Activated CD4-positive, alpha-beta T cell treated with anti-CD3 and anti-CD28 coated beads, Interleukin-2, amount 10 ng/mL, durations not matched to agents 7 days and 5 days (primary cell): ENCODE measurements at regions not wholly inside any gene's neighbourhood (a gene's known extent, or its start where the extent isn't known, plus 50 kb on each side); places are given as distances from the start of the nearest gene placed in this dataset.
"Not testable (repeated sequence)": the region's sequence is repeated elsewhere in the genome, so short reads cannot be mapped to it uniquely, and the experiment has no call there.

ENCODE experiments used
- CTCF ChIA-PET: fragments of 350-600 bp; sonication (Branson Sonifier 250); formaldehyde crosslinking; loops from one replicate; lab custom pipeline; 2021; ENCODE audit warnings: antibody characterized with exemption; lab: Charles Lee
- POLR2A ChIA-PET: fragments of 350-600 bp; sonication (Branson Sonifier 250); formaldehyde crosslinking; loops from one replicate; lab custom pipeline; 2021; ENCODE audit warnings: antibody characterized with exemption; lab: Charles Lee
- DNase-seq: peaks from one replicate; pipeline ENCODE4 v3.0.0-alpha.2; 2020
- H3K27ac Mint-ChIP-seq: one replicate; pipeline ENCODE4 v1.8.0; 2021; ENCODE audit warnings: mild to moderate bottlenecking, moderate library complexity, mixed read lengths
- H3K27me3 Mint-ChIP-seq: one replicate; pipeline ENCODE4 v1.8.0; 2021; ENCODE audit warnings: mixed read lengths
- H3K36me3 Mint-ChIP-seq: one replicate; pipeline ENCODE4 v1.8.0; 2021; ENCODE audit warnings: low read depth, mixed read lengths
- H3K4me1 Mint-ChIP-seq: one replicate; pipeline ENCODE4 v1.8.0; 2021; ENCODE audit warnings: mixed read lengths
- H3K4me3 Mint-ChIP-seq: one replicate; pipeline ENCODE4 v1.8.0; 2021; ENCODE audit warnings: mild to moderate bottlenecking, moderate library complexity, mixed read lengths
- H3K9me3 Mint-ChIP-seq: one replicate; pipeline ENCODE4 v1.8.0; 2021; ENCODE audit warnings: mixed read lengths

- CTCF ChIA-PET = no interaction called here
Observed at GRCh38 chr12:75632442-75632841, 121.0 kb upstream of the KRR1 start.

GRCh38 chr12:75631831-75632230 lies 120.4 kb upstream of the KRR1 start:
- H3K4me1 Mint-ChIP-seq = peaks cover 13% of the 10 kb centered on the region
- ChIA-PET CTCF (no interaction called here), POLR2A (no interaction called here)
- no peaks in the 10 kb centered on the region for H3K9me3 Mint-ChIP-seq
- no peak for DNase-seq
- H3K4me3 Mint-ChIP-seq = no peak overlapping the region
- no peak overlapping the region for H3K27ac Mint-ChIP-seq
- H3K36me3 Mint-ChIP-seq = no peaks in the 10 kb centered on the region
- H3K27me3 Mint-ChIP-seq = peaks cover 17% of the 10 kb centered on the region

More at GRCh38 chr12:75632442-75632841, 121.0 kb upstream of the KRR1 start:
- POLR2A ChIA-PET = no interaction called here
- H3K27me3 Mint-ChIP-seq = peaks cover 17% of the 10 kb centered on the region
- peaks cover 13% of the 10 kb centered on the region for H3K4me1 Mint-ChIP-seq
- H3K9me3 Mint-ChIP-seq = no peaks in the 10 kb centered on the region
- H3K36me3 Mint-ChIP-seq = no peaks in the 10 kb centered on the region
- no peak overlapping the region for H3K27ac Mint-ChIP-seq
- H3K4me3 Mint-ChIP-seq = no peak overlapping the region
- DNase-seq = no peak

- Mint-ChIP-seq H3K36me3 (no peaks in the 10 kb centered on the region), H3K27me3 (peaks cover 13% of the 10 kb centered on the region), H3K4me3 (no peak overlapping the region), H3K9me3 (no peaks in the 10 kb centered on the region), H3K27ac (no peak overlapping the region), H3K4me1 (peaks cover 2% of the 10 kb centered on the region)
- DNase-seq = no peak
- ChIA-PET CTCF (no interaction called here), POLR2A (no interaction called here)
Observed at GRCh38 chr12:75630091-75630490, 118.7 kb upstream of the KRR1 start.

GRCh38 chr12:75628916-75629315 lies 117.5 kb upstream of the KRR1 start:
- H3K4me3 Mint-ChIP-seq = no peak overlapping the region
- DNase-seq = no peak
- POLR2A ChIA-PET = no interaction called here
- H3K27me3 Mint-ChIP-seq = peaks cover 8% of the 10 kb centered on the region
- no peaks in the 10 kb centered on the region for H3K9me3 Mint-ChIP-seq
- H3K4me1 Mint-ChIP-seq = no peaks in the 10 kb centered on the region
- no peak overlapping the region for H3K27ac Mint-ChIP-seq
- CTCF ChIA-PET = interaction anchor here (1.3 kb wide), 1 partner anchor 72 kb away, joined by 3 read pairs; no protein-coding TSS in a partner anchor
- H3K36me3 Mint-ChIP-seq = no peaks in the 10 kb centered on the region

DNA sequence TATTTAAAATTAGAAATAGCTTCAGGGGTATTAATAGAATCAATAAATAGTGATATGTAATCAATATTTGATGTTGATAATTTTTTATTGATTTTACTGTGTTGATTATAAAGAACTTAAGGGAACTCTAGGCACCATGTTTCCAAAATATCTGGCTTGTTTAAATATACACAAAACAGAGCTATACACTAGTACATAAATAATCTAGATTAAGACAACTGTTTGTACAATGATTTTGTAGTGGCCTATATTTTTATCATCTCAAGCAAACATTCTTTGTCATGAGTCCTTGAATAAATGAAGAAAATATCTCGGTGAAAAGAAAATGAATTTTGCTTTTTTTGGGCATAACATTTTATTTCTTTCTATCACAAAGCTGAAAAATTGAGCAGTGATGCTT lies 117.1 kb upstream of the KRR1 start:
- ChIA-PET CTCF (interaction anchor here (0.6 to 1.3 kb wide), 2 partner anchors 72 to 305 kb away, joined by 3 to 6 read pairs; no protein-coding TSS in a partner anchor), POLR2A (no interaction called here)
- DNase-seq = no peak
- Mint-ChIP-seq H3K9me3 (no peaks in the 10 kb centered on the region), H3K27me3 (peaks cover 8% of the 10 kb centered on the region), H3K27ac (no peak overlapping the region), H3K36me3 (no peaks in the 10 kb centered on the region), H3K4me1 (no peaks in the 10 kb centered on the region), H3K4me3 (no peak overlapping the region)

- POLR2A ChIA-PET = no interaction called here
- Mint-ChIP-seq H3K9me3 (no peaks in the 10 kb centered on the region), H3K4me3 (no peak overlapping the region), H3K27ac (no peak overlapping the region), H3K4me1 (no peaks in the 10 kb centered on the region), H3K36me3 (no peaks in the 10 kb centered on the region), H3K27me3 (peaks cover under 1% of the 10 kb centered on the region)
- CTCF ChIA-PET = interaction anchor here (1.5 kb wide), 1 partner anchor 26 kb away, joined by 3 read pairs; no protein-coding TSS in a partner anchor
- no peak for DNase-seq
Observed at GRCh38 chr12:75623631-75624154, 112.3 kb upstream of the KRR1 start.

- H3K4me1 Mint-ChIP-seq = no peaks in the 10 kb centered on the region
- CTCF ChIA-PET = interaction anchor here (1.5 kb wide), 1 partner anchor 25 kb away, joined by 3 read pairs; no protein-coding TSS in a partner anchor
- no peak overlapping the region for H3K27ac Mint-ChIP-seq
- DNase-seq = no peak
- H3K36me3 Mint-ChIP-seq = no peaks in the 10 kb centered on the region
- POLR2A ChIA-PET = no interaction called here
- H3K27me3 Mint-ChIP-seq = peaks cover 6% of the 10 kb centered on the region
- no peak overlapping the region for H3K4me3 Mint-ChIP-seq
- no peaks in the 10 kb centered on the region for H3K9me3 Mint-ChIP-seq
Observed at GRCh38 chr12:75622492-75622891, 111.1 kb upstream of the KRR1 start.

DNA sequence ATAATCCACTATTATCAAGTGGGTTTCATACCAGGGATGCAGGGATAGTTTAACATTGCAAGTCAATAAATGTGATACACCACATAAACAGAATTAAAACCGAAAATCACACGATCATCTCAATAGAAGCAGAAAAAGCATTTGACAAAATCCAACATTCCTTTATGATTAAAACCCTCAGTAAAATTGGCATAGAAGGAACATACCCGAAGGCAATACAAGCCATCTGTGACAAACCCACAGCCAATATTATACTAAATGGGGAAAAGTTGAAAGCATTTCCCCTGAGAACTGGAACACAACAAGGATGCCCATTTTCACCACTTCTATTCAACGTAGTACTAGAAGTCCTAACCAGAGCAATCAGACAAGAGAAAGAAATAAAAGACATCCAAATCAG lies 103.0 kb upstream of the KRR1 start:
- peaks cover 29% of the 10 kb centered on the region for H3K27me3 Mint-ChIP-seq
- POLR2A ChIA-PET, H3K27ac Mint-ChIP-seq, CTCF ChIA-PET, H3K4me3 Mint-ChIP-seq, DNase-seq, H3K36me3 Mint-ChIP-seq, H3K4me1 Mint-ChIP-seq, H3K9me3 Mint-ChIP-seq: not testable (repeated sequence)

DNA sequence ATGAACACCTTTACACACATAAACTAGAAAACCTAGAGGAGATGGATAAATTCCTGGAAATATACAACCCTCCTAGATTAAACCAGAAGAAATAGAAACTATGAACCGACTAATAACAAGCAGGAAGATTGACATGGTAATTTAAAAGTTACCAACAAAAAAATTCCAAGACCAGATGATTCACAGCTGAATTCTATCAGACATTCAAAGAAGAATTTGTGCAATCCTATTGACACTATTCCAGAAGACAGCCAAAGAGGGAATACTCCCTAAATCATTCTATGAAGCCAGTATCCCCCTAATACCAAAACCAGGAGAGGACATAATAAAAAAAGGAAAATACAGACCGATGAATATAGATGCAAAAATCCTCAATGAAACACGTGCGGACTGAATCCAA lies 102.6 kb upstream of the KRR1 start:
- Mint-ChIP-seq H3K27me3 (peaks cover 29% of the 10 kb centered on the region), H3K36me3 (no peaks in the 10 kb centered on the region), H3K4me1 (no peaks in the 10 kb centered on the region), H3K4me3 (no peak overlapping the region), H3K27ac (no peak overlapping the region), H3K9me3 (peaks cover 3% of the 10 kb centered on the region)
- DNase-seq = no peak
- ChIA-PET CTCF (no interaction called here), POLR2A (no interaction called here)

GRCh38 chr12:75611041-75611440 lies 99.6 kb upstream of the KRR1 start:
- CTCF ChIA-PET = no interaction called here
- H3K27ac Mint-ChIP-seq = no peak overlapping the region
- POLR2A ChIA-PET = no interaction called here

GRCh38 chr12:75606956-75607355 lies 95.5 kb upstream of the KRR1 start:
- no peaks in the 10 kb centered on the region for H3K36me3 Mint-ChIP-seq
- DNase-seq = no peak
- no peaks in the 10 kb centered on the region for H3K9me3 Mint-ChIP-seq
- H3K4me1 Mint-ChIP-seq = no peaks in the 10 kb centered on the region
- no peak overlapping the region for H3K27ac Mint-ChIP-seq
- no peak overlapping the region for H3K4me3 Mint-ChIP-seq
- POLR2A ChIA-PET = no interaction called here
- H3K27me3 Mint-ChIP-seq = peaks cover 8% of the 10 kb centered on the region
- CTCF ChIA-PET = no interaction called here

More at GRCh38 chr12:75611041-75611440, 99.6 kb upstream of the KRR1 start:
- Mint-ChIP-seq H3K4me1 (no peaks in the 10 kb centered on the region), H3K9me3 (no peaks in the 10 kb centered on the region), H3K36me3 (no peaks in the 10 kb centered on the region), H3K27me3 (peaks cover 31% of the 10 kb centered on the region), H3K4me3 (no peak overlapping the region)
- no peak for DNase-seq

DNA sequence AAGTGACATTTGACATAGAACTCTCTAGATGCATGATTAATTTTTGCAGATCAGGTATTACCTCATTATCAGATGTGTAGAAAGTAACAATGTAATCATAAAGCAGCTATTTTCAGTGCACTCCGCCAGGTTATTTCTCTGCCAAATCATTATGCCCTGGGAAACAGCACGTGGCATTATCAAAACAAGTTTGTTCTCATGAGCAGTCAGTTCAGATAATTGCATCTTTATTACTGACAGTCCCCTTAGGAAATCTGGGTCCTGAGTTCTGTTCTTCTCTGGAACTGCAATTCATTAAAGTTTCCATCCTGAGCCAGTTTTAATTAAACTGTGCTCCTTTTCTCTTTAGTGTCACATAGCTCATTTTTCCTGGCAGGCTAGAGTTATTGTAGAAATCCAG lies 94.7 kb upstream of the KRR1 start:
- no peaks in the 10 kb centered on the region for H3K36me3 Mint-ChIP-seq
- no peak overlapping the region for H3K4me3 Mint-ChIP-seq
- ChIA-PET CTCF (no interaction called here), POLR2A (no interaction called here)
- H3K27me3 Mint-ChIP-seq = peaks cover 8% of the 10 kb centered on the region
- H3K4me1 Mint-ChIP-seq = no peaks in the 10 kb centered on the region
- no peaks in the 10 kb centered on the region for H3K9me3 Mint-ChIP-seq
- DNase-seq = no peak
- no peak overlapping the region for H3K27ac Mint-ChIP-seq

- CTCF ChIA-PET = no interaction called here
- POLR2A ChIA-PET = no interaction called here
- H3K27me3 Mint-ChIP-seq = peaks cover 4% of the 10 kb centered on the region
- no peaks in the 10 kb centered on the region for H3K9me3 Mint-ChIP-seq
- H3K27ac Mint-ChIP-seq = no peak overlapping the region
- no peak for DNase-seq
- H3K4me1 Mint-ChIP-seq = no peaks in the 10 kb centered on the region
- no peaks in the 10 kb centered on the region for H3K36me3 Mint-ChIP-seq
- no peak overlapping the region for H3K4me3 Mint-ChIP-seq
Observed at GRCh38 chr12:75603475-75603874, 92.1 kb upstream of the KRR1 start.

DNA sequence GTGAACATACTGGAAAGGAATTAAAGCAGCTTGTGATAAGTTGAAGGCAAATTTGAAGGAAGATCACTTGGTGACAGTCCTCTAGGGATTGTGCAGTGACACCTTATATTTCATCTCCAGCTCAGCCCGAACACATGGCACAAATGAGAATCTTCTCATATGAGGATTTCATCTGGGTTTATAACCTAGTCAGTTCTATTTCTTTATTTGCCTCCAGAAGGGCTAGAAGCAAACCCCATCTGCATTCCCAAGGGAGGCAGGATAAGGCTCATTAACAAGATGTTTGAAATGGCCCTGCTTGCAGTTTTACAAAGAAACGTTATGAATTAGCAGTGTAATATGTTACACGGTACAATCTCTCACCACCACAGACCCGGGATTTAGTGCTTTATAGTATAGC lies 90.7 kb upstream of the KRR1 start:
- H3K4me1 Mint-ChIP-seq = no peaks in the 10 kb centered on the region
- H3K27ac Mint-ChIP-seq = no peak overlapping the region
- ChIA-PET CTCF (interaction anchor here (1.0 kb wide), 1 partner anchor 435 kb away, joined by 3 read pairs; no protein-coding TSS in a partner anchor), POLR2A (no interaction called here)
- peaks cover 4% of the 10 kb centered on the region for H3K27me3 Mint-ChIP-seq
- H3K36me3 Mint-ChIP-seq = no peaks in the 10 kb centered on the region
- no peak for DNase-seq
- no peak overlapping the region for H3K4me3 Mint-ChIP-seq
- no peaks in the 10 kb centered on the region for H3K9me3 Mint-ChIP-seq
